ENCODE measurements at regions not wholly inside any gene's neighbourhood (a gene's known extent, or its start where the extent isn't known, plus 50 kb on each side); places are given as distances from the start of the nearest gene placed in this dataset.

DNA sequence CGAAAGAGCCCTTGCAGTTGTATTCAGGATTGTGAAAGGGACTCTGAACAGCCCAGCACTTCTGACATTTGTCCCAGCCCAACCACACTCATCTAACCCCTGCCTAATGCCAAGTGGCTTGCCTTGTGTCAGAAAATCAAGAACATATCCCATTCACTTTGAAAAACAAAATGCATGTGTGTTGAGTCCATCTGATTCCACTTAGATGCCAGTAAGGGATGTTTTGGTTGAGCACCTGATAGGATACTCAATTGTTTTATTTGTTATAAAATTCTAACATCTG lies 776.8 kb downstream of the BCL11A start:
- no peak overlapping the region for H3K27ac ChIP-seq
- no peaks in the 10 kb centered on the region for H3K36me3 ChIP-seq
- WGBS, 2 donors (ENCODE audit: low coverage in 1 of 2): 93 to 100% methylated on average over 1 of the region's 1 CpG
- TF ChIP-seq POLR2AphosphoS5 (IDR thresholded peaks at IDR 0.05) (no peak), POLR2A (IDR thresholded peaks at IDR 0.05) (no peak), EP300 (IDR thresholded peaks at IDR 0.05; ENCODE audit: low read depth) (no peak)
- TF ChIP-seq, protein P1, sequence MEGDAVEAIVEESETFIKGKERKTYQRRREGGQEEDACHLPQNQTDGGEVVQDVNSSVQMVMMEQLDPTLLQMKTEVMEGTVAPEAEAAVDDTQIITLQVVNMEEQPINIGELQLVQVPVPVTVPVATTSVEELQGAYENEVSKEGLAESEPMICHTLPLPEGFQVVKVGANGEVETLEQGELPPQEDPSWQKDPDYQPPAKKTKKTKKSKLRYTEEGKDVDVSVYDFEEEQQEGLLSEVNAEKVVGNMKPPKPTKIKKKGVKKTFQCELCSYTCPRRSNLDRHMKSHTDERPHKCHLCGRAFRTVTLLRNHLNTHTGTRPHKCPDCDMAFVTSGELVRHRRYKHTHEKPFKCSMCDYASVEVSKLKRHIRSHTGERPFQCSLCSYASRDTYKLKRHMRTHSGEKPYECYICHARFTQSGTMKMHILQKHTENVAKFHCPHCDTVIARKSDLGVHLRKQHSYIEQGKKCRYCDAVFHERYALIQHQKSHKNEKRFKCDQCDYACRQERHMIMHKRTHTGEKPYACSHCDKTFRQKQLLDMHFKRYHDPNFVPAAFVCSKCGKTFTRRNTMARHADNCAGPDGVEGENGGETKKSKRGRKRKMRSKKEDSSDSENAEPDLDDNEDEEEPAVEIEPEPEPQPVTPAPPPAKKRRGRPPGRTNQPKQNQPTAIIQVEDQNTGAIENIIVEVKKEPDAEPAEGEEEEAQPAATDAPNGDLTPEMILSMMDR (IDR thresholded peaks at IDR 0.05): no peak
- in situ Hi-C loops (cut with MboI; ENCODE audit: low pct_ligation_motif_present in 1 of 4, low pct_unique_long_range_greater_than_20kb in 1 of 4, low sequenced_read_pairs in 3 of 4): no loop called here
- H3K4me1 ChIP-seq: no peaks in the 10 kb centered on the region
- H3K9me3 ChIP-seq: no peaks in the 10 kb centered on the region
- H3K27me3 ChIP-seq: no peaks in the 10 kb centered on the region
- intact Hi-C loops (cut with DNase I; ENCODE audit: low total_unique reads): no loop called here
- no peak for DNase-seq
- H3K4me3 ChIP-seq: no peak overlapping the region

DNA sequence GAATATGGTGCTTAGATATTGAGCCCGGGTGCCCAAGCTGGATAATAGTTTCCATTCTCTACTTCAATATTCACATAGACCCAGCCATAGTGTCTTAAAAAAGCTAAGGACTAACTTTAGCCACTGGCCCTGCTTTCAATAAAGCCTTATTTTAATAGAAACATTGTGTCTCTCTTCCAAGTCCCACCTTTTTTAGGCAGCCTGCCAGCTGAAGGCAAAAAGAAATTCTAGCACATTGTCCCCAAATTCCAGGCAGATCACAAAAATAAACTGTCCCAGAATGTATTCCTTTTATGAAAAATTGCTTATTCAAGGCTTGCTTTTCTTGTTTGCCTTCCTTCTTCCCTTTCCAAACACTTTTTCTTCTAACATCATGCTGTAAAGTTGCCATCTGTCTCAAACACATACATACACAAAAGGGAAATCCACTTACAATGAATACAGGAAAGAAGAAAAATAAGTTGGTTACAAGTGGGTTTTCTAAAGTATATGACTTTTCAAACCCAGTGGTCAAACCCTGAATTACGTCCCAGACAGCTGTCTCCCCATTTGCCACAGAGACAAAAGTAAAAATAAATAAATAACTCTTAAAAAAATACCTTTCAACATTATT lies 778.5 kb downstream of the BCL11A start:
- no peak overlapping the region for H3K4me3 ChIP-seq
- no peaks in the 10 kb centered on the region for H3K9me3 ChIP-seq
- no peak for DNase-seq
- H3K4me1 ChIP-seq: no peaks in the 10 kb centered on the region
- TF ChIP-seq, protein P1 (IDR thresholded peaks at IDR 0.05): peak in 1 of 5 experiments; percentile 20
- TF ChIP-seq POLR2A (IDR thresholded peaks at IDR 0.05): no peak
- no peaks in the 10 kb centered on the region for H3K27me3 ChIP-seq
- in situ Hi-C loops (cut with MboI; ENCODE audit: low pct_ligation_motif_present in 1 of 4, low pct_unique_long_range_greater_than_20kb in 1 of 4, low sequenced_read_pairs in 3 of 4) (no loop called here), intact Hi-C loops (cut with DNase I; ENCODE audit: low total_unique reads) (no loop called here)
- H3K36me3 ChIP-seq: no peaks in the 10 kb centered on the region
- no peak overlapping the region for H3K27ac ChIP-seq
- 79 to 83% methylated on average over 1 to 2 of the region's 2 CpGs for WGBS, 2 donors (ENCODE audit: low coverage in 1 of 2)

DNA sequence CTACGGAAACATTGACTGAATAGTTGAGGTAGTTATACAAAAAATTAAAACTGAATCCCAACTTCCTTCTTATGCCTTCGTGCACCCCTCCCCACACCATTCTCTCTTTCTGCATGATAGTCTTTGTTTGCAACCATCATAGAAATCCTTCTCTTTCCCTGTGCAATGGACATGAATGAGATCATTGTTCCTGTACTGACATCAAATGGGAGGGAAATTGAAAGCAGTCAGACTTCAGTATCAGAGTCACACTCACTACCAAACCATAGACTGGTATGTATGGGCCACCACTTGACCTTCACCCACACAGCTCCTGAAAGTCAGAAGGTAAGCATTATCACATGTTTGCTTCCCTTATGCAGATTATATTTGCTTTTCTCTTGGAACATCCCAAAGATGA lies 782.8 kb downstream of the BCL11A start:
- intact Hi-C loops (cut with DNase I; ENCODE audit: low total_unique reads) (no loop called here), in situ Hi-C loops (cut with MboI; ENCODE audit: low pct_ligation_motif_present in 1 of 4, low pct_unique_long_range_greater_than_20kb in 1 of 4, low sequenced_read_pairs in 3 of 4) (no loop called here)
- H3K9me3 ChIP-seq: no peaks in the 10 kb centered on the region
- no peak for DNase-seq
- no peak overlapping the region for H3K27ac ChIP-seq
- no peaks in the 10 kb centered on the region for H3K27me3 ChIP-seq
- TF ChIP-seq, protein P1 (IDR thresholded peaks at IDR 0.05): no peak
- TF ChIP-seq EP300 (IDR thresholded peaks at IDR 0.05; ENCODE audit: low read depth): no peak
- TF ChIP-seq POLR2AphosphoS5 (IDR thresholded peaks at IDR 0.05): no peak
- no peak for TF ChIP-seq POLR2A (IDR thresholded peaks at IDR 0.05)
- no peaks in the 10 kb centered on the region for H3K4me1 ChIP-seq
- WGBS, 2 donors (ENCODE audit: low coverage in 1 of 2): 72 to 75% methylated on average over 2 of the region's 2 CpGs
- H3K36me3 ChIP-seq: no peaks in the 10 kb centered on the region
- H3K4me3 ChIP-seq: no peak overlapping the region

DNA sequence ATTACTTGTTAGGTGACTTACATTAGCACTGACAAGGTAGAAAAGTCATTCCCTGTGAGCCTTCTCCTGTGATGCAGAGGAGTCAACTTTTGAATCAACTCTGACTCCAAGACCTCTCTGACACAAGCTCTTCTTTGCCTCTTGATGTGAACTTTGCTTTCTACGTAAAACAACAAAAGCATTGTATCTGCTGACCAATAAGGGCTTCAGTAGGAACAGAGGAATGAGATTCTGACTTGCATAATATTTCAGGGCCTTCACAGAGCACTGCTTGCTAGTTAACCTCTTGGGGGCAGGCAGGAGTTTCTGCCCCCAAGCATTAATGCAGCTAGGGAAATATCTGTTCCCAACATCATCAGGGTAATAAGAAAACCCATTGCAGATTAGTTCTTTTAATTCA lies 791.5 kb downstream of the BCL11A start:
- in situ Hi-C loops (cut with MboI; ENCODE audit: low pct_ligation_motif_present in 1 of 4, low pct_unique_long_range_greater_than_20kb in 1 of 4, low sequenced_read_pairs in 3 of 4) (no loop called here), intact Hi-C loops (cut with DNase I; ENCODE audit: low total_unique reads) (no loop called here)
- DNase-seq: no peak
- H3K9me3 ChIP-seq: no peaks in the 10 kb centered on the region
- no peak overlapping the region for H3K4me3 ChIP-seq
- WGBS, 2 donors (ENCODE audit: low coverage in 1 of 2): 78% methylated on average over 1 of the region's 1 CpG; no CpG with 5 or more reads in 1 of the 2 donors
- no peak overlapping the region for H3K27ac ChIP-seq
- no peak for TF ChIP-seq POLR2AphosphoS5 (IDR thresholded peaks at IDR 0.05)
- TF ChIP-seq, protein P1 (IDR thresholded peaks at IDR 0.05): no peak
- TF ChIP-seq POLR2A (IDR thresholded peaks at IDR 0.05): no peak
- no peak for TF ChIP-seq EP300 (IDR thresholded peaks at IDR 0.05; ENCODE audit: low read depth)
- no peaks in the 10 kb centered on the region for H3K4me1 ChIP-seq
- H3K36me3 ChIP-seq: no peaks in the 10 kb centered on the region
- no peaks in the 10 kb centered on the region for H3K27me3 ChIP-seq

Data from transverse colon (tissue), 4 donors.